ENCODE measurements at regions not wholly inside any gene's neighbourhood (a gene's known extent, or its start where the extent isn't known, plus 50 kb on each side); places are given as distances from the start of the nearest gene placed in this dataset.

DNA sequence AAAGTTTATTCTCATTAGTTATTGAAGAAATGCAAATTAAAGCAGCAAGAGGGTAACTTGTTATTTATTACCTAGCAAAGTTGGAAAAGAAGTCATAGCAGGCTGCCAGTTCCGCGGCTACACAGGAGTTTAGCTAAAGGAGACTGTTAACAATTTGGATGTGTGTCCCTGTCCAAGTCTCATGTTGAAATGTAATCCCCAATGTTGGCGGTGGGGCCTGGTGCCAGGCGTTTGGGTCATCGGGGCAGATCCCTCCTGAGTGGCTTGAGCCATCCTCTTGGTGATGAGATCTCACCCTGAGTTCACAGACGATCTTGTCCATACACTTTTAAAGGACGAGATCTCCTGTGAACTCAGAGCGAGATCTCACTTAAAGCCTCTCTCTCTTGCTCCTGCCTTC is 608.3 kb downstream of the SH2D4B start:
- H4K20me1 ChIP-seq (ENCODE audit: insufficient read depth, low read length), result no peaks in the 10 kb centered on the region
- no peak overlapping the region for H3K27ac ChIP-seq (ENCODE audit: low read depth, low read length, poor library complexity, severe bottlenecking)
- H3K79me2 ChIP-seq (ENCODE audit: insufficient read depth, low read length), result no peaks in the 10 kb centered on the region
- no peaks in the 10 kb centered on the region for H3K4me1 ChIP-seq (ENCODE audit: insufficient read depth, low read length, severe bottlenecking)
- no peaks in the 10 kb centered on the region for H3K9me3 ChIP-seq (ENCODE audit: low read length)
- H3K9me2 ChIP-seq (ENCODE audit: low read depth, low read length), result no peaks in the 10 kb centered on the region
- no peak overlapping the region for H2AFZ ChIP-seq (ENCODE audit: low read length)
- no peaks in the 10 kb centered on the region for H3K27me3 ChIP-seq (ENCODE audit: insufficient read depth, low read length)
- no peaks in the 10 kb centered on the region for H3K36me3 ChIP-seq (ENCODE audit: insufficient read depth, low read length)
- no peak for TF ChIP-seq EZH2 (IDR thresholded peaks at IDR 0.05; ENCODE audit: borderline replicate concordance, low read length)
- TF ChIP-seq, protein P1, sequence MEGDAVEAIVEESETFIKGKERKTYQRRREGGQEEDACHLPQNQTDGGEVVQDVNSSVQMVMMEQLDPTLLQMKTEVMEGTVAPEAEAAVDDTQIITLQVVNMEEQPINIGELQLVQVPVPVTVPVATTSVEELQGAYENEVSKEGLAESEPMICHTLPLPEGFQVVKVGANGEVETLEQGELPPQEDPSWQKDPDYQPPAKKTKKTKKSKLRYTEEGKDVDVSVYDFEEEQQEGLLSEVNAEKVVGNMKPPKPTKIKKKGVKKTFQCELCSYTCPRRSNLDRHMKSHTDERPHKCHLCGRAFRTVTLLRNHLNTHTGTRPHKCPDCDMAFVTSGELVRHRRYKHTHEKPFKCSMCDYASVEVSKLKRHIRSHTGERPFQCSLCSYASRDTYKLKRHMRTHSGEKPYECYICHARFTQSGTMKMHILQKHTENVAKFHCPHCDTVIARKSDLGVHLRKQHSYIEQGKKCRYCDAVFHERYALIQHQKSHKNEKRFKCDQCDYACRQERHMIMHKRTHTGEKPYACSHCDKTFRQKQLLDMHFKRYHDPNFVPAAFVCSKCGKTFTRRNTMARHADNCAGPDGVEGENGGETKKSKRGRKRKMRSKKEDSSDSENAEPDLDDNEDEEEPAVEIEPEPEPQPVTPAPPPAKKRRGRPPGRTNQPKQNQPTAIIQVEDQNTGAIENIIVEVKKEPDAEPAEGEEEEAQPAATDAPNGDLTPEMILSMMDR (IDR thresholded peaks at IDR 0.05; ENCODE audit: low read length), result no peak
- H3K4me2 ChIP-seq (ENCODE audit: low read length), result no peak overlapping the region
- H3K9ac ChIP-seq (ENCODE audit: low read length), result no peak overlapping the region
- H3K4me3 ChIP-seq (ENCODE audit: low read depth, low read length, poor library complexity, severe bottlenecking), result no peak overlapping the region
- no peaks in the 10 kb centered on the region for H3F3A ChIP-seq (ENCODE audit: insufficient read depth, low read length)

- no peaks in the 10 kb centered on the region for H3K9me2 ChIP-seq (ENCODE audit: low read depth, low read length)
- H3K9me3 ChIP-seq (ENCODE audit: low read length), result no peaks in the 10 kb centered on the region
- TF ChIP-seq EZH2 (IDR thresholded peaks at IDR 0.05; ENCODE audit: borderline replicate concordance, low read length), result no peak
- TF ChIP-seq, protein P1 (IDR thresholded peaks at IDR 0.05; ENCODE audit: low read length), result no peak
- no peaks in the 10 kb centered on the region for H3K79me2 ChIP-seq (ENCODE audit: insufficient read depth, low read length)
- H3K9ac ChIP-seq (ENCODE audit: low read length), result no peak overlapping the region
- H3K4me1 ChIP-seq (ENCODE audit: insufficient read depth, low read length, severe bottlenecking), result no peaks in the 10 kb centered on the region
- no peak overlapping the region for H3K4me3 ChIP-seq (ENCODE audit: low read depth, low read length, poor library complexity, severe bottlenecking)
- no peaks in the 10 kb centered on the region for H3K36me3 ChIP-seq (ENCODE audit: insufficient read depth, low read length)
- no peak overlapping the region for H2AFZ ChIP-seq (ENCODE audit: low read length)
- H4K20me1 ChIP-seq (ENCODE audit: insufficient read depth, low read length), result no peaks in the 10 kb centered on the region
- H3K27me3 ChIP-seq (ENCODE audit: insufficient read depth, low read length), result no peaks in the 10 kb centered on the region
- H3K27ac ChIP-seq (ENCODE audit: low read depth, low read length, poor library complexity, severe bottlenecking), result no peak overlapping the region
- H3K4me2 ChIP-seq (ENCODE audit: low read length), result no peak overlapping the region
- no peaks in the 10 kb centered on the region for H3F3A ChIP-seq (ENCODE audit: insufficient read depth, low read length)
Observed at GRCh38 chr10:81146436-81146835, 608.7 kb downstream of the SH2D4B start.

DNA sequence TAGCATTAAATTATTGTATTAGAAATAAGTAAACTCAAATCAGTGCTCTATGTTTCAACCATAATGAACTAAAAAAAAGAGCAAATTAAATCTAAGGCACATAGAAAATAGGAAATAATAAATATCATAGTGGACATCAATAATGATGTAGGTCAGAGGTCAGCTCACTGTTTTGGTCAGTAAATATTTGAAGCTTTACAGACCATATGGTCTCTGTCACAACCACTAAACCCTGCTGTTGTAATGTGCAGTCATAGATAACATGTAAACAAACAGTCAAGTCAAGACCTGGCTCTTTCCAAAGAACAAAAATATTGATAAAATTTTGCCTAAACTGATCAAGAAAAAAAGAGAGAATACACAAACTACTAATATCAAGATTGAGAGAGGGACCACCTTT is 615.0 kb downstream of the SH2D4B start:
- Histone ChIP-seq H3K36me3 (ENCODE audit: insufficient read depth, low read length) (no peaks in the 10 kb centered on the region), H3K4me2 (ENCODE audit: low read length) (no peak overlapping the region), H3K27ac (ENCODE audit: low read depth, low read length, poor library complexity, severe bottlenecking) (no peak overlapping the region), H3K79me2 (ENCODE audit: insufficient read depth, low read length) (no peaks in the 10 kb centered on the region), H3K9me3 (ENCODE audit: low read length) (no peaks in the 10 kb centered on the region), H3K9ac (ENCODE audit: low read length) (no peak overlapping the region), H3K4me3 (ENCODE audit: low read depth, low read length, poor library complexity, severe bottlenecking) (no peak overlapping the region), H3F3A (ENCODE audit: insufficient read depth, low read length) (no peaks in the 10 kb centered on the region), H3K9me2 (ENCODE audit: low read depth, low read length) (no peaks in the 10 kb centered on the region), H2AFZ (ENCODE audit: low read length) (no peak overlapping the region), H3K27me3 (ENCODE audit: insufficient read depth, low read length) (no peaks in the 10 kb centered on the region), H3K4me1 (ENCODE audit: insufficient read depth, low read length, severe bottlenecking) (no peaks in the 10 kb centered on the region), H4K20me1 (ENCODE audit: insufficient read depth, low read length) (no peaks in the 10 kb centered on the region)
- TF ChIP-seq EZH2 (IDR thresholded peaks at IDR 0.05; ENCODE audit: borderline replicate concordance, low read length), result no peak
- TF ChIP-seq, protein P1 (IDR thresholded peaks at IDR 0.05; ENCODE audit: low read length), result no peak
